Testis (tissue), 2 donors: ENCODE measurements at regions not wholly inside any gene's neighbourhood (a gene's known extent, or its start where the extent isn't known, plus 50 kb on each side); places are given as distances from the start of the nearest gene placed in this dataset.

Source experiments
- DNase-seq: peaks from one replicate; pipeline ENCODE4 v3.0.0-alpha.2; 2019
- H3K27ac ChIP-seq, 2 donors: fragments of 200-600 bp; sonication (generic); one replicate each; pipeline ENCODE4 v1.5.1; 2019
- H3K27me3 ChIP-seq: fragments of 200-600 bp; sonication (generic); one replicate; pipeline ENCODE4 v1.5.1; 2019
- H3K36me3 ChIP-seq: fragments of 200-600 bp; sonication (generic); one replicate; pipeline ENCODE4 v1.5.1; 2017; ENCODE audit warnings: low read depth; ENCODE audit errors: missing control alignments
- H3K4me1 ChIP-seq: fragments of 200-600 bp; sonication (generic); one replicate; pipeline ENCODE4 v1.5.1; 2019
- H3K4me3 ChIP-seq, 2 donors: fragments of 200-600 bp; sonication (generic); one replicate each; pipeline ENCODE4 v1.5.1; 2017 to 2019
- H3K9me3 ChIP-seq: fragments of 200-600 bp; sonication (generic); one replicate; pipeline ENCODE4 v1.5.1; 2017
- POLR2A ChIP-seq: fragments of 450-650 bp; IDR thresholded peaks from one replicate; pipeline ENCODE4 v1.6.1; 2017; ENCODE audit warnings: antibody characterized with exemption, mild to moderate bottlenecking, moderate library complexity
- WGBS, 2 donors: methylation state at CpG; one replicate each; pipeline ENCODE4 v1.1.5; 2018; 5-methylcytosine and 5-hydroxymethylcytosine counted together
- intact Hi-C: fragments of 100-400 bp; cut with DNase I; formaldehyde crosslinking; loops from one replicate; pipeline ENCODE4 v1.15.1; 2023; ENCODE audit warnings: low total_unique reads
- TF ChIP-seq, protein P1 (sequence below), 3 experiments: fragments of 450-650 bp in 2 of 3; fragments of 200-600 bp in 1 of 3; sonication (generic) in 1 of 3; IDR thresholded peaks; one replicate each; pipeline ENCODE4 v1.5.1; 2016 to 2019; ENCODE audit warnings: antibody characterized with exemption in 3 of 3, mild to moderate bottlenecking in 2 of 3, moderate library complexity in 1 of 3

- Histone ChIP-seq H3K27ac (no peak overlapping the region), H3K27me3 (no peaks in the 10 kb centered on the region), H3K4me3 (no peak overlapping the region), H3K4me1 (no peaks in the 10 kb centered on the region), H3K9me3 (no peaks in the 10 kb centered on the region), H3K36me3 (no peaks in the 10 kb centered on the region)
- 57% methylated on average over 9 of the region's 9 CpGs for WGBS, 2 donors
- DNase-seq = peak; percentile 45
- TF ChIP-seq, protein P1, sequence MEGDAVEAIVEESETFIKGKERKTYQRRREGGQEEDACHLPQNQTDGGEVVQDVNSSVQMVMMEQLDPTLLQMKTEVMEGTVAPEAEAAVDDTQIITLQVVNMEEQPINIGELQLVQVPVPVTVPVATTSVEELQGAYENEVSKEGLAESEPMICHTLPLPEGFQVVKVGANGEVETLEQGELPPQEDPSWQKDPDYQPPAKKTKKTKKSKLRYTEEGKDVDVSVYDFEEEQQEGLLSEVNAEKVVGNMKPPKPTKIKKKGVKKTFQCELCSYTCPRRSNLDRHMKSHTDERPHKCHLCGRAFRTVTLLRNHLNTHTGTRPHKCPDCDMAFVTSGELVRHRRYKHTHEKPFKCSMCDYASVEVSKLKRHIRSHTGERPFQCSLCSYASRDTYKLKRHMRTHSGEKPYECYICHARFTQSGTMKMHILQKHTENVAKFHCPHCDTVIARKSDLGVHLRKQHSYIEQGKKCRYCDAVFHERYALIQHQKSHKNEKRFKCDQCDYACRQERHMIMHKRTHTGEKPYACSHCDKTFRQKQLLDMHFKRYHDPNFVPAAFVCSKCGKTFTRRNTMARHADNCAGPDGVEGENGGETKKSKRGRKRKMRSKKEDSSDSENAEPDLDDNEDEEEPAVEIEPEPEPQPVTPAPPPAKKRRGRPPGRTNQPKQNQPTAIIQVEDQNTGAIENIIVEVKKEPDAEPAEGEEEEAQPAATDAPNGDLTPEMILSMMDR (IDR thresholded peaks at IDR 0.05) = no peak
- TF ChIP-seq POLR2A = no peak
- intact Hi-C loops = no loop called here
Measured at GRCh38 chr2:231861288-231861931, 64.8 kb downstream of the NPPC start.
